Keratinocyte (primary cell): ENCODE measurements at regions not wholly inside any gene's neighbourhood (a gene's known extent, or its start where the extent isn't known, plus 50 kb on each side); places are given as distances from the start of the nearest gene placed in this dataset.

Experiments
- EZH2 ChIP-seq: IDR thresholded peaks from one replicate; pipeline ENCODE4 v1.6.1; 2012; ENCODE audit warnings: inconsistent platforms, mild to moderate bottlenecking, low read length, moderate library complexity
- TF ChIP-seq, protein P1 (sequence below), 3 experiments: IDR thresholded peaks in 1 of 3; conservative IDR thresholded peaks in 1 of 3; optimal IDR thresholded peaks in 1 of 3; 2 replicates in 2 of 3; 3 replicates in 1 of 3; pipeline versions ENCODE3 to v1.5.1; 2011; ENCODE audit warnings: low read length in 3 of 3, mild to moderate bottlenecking in 3 of 3, moderate library complexity in 2 of 3, control low read depth in 1 of 3, inconsistent platforms in 1 of 3; ENCODE audit not compliant: insufficient read depth in 2 of 3; ENCODE audit errors: extremely low read depth in 1 of 3

DNA sequence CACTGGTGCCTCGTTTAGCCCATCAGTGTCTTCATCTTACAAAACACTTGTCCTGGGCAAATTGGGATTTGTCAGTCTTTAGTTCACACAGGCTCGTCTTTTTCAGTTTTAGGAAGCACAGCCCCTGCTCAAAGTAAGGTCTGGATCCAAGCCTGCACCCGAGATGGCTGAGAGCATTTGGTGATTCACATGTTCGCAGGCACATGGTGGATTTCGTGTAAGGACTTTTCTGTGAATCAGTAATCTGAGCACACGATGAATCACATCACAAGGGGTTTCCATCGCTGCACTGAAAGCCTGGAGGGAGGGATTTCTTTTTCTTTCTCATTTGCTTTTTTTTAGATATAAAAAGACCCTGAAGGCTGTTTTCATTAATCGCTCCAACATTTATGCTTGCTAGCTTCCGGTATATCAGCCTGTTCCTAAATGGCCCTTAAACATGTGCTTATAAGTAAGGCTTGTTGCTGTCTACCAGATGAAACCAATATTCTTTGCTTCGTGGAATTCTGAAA, 435.6 kb upstream of the ATP10A start:
- TF ChIP-seq, protein P1, sequence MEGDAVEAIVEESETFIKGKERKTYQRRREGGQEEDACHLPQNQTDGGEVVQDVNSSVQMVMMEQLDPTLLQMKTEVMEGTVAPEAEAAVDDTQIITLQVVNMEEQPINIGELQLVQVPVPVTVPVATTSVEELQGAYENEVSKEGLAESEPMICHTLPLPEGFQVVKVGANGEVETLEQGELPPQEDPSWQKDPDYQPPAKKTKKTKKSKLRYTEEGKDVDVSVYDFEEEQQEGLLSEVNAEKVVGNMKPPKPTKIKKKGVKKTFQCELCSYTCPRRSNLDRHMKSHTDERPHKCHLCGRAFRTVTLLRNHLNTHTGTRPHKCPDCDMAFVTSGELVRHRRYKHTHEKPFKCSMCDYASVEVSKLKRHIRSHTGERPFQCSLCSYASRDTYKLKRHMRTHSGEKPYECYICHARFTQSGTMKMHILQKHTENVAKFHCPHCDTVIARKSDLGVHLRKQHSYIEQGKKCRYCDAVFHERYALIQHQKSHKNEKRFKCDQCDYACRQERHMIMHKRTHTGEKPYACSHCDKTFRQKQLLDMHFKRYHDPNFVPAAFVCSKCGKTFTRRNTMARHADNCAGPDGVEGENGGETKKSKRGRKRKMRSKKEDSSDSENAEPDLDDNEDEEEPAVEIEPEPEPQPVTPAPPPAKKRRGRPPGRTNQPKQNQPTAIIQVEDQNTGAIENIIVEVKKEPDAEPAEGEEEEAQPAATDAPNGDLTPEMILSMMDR (optimal IDR thresholded peaks at IDR 0.05 in 1 of 3, IDR thresholded peaks at IDR 0.05 in 1 of 3, conservative IDR thresholded peaks at IDR 0.05 in 1 of 3; ENCODE audit: extremely low read depth in 1 of 3, insufficient read depth in 2 of 3, low read length in 3 of 3): no peak
- TF ChIP-seq EZH2: no peak
